GM18507 (cell line): ENCODE measurements at regions not wholly inside any gene's neighbourhood (a gene's known extent, or its start where the extent isn't known, plus 50 kb on each side); places are given as distances from the start of the nearest gene placed in this dataset.
"Not testable (repeated sequence)": the region's sequence is repeated elsewhere in the genome, so short reads cannot be mapped to it uniquely, and the experiment has no call there.

Experiments
- DNase-seq: peaks from one replicate; pipeline ENCODE4 v3.0.0; 2011; ENCODE audit warnings: low read depth; ENCODE audit not compliant: insufficient read length; ENCODE audit errors: extremely low spot score
- FAIRE-seq: peaks from 2 replicates; lab custom pipeline; 2011; peaks lifted over from hg19 to GRCh38; lab: Jason Lieb, UNC

DNA sequence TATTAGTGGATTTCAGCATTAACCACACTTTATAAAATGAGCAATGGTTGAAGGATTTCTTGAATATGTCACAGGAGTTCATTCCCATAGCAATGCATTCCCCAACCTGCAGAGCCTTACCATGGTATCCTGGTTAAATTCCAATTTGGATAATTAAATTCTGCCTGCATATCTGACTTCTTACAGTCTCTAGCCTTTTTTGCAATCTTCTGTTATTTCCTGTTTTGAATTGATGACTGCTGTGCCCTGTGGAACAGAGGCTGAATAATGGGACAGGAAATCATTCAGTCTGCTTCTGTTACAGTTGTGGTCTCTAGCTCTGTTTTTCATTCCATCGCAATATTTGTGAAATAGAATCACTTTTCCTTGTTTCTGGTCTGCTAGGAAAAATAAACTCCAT is 1823.9 kb downstream of the PLA2G4A start:
- DNase-seq (no peak), FAIRE-seq (no peak)

DNA sequence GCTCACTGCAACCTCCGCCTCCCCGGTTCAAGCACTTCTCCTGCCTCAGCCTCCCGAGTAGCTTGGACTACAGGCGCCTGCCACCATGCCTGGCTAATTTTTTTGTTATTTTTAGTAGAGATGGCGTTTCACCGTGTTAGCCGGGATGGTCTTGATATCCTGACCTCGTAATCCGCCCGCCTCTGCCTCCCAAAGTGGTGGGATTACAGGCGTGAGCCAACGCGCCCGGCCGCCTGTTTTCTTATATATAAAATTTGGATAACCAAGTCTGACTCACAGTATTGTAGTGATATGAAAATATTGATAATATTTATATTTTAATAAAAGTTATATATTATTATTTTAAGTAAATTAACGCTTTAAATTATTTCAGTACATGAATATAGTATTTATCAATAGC is 1821.7 kb downstream of the BRINP3 start:
- not testable (repeated sequence) for FAIRE-seq, DNase-seq

DNA sequence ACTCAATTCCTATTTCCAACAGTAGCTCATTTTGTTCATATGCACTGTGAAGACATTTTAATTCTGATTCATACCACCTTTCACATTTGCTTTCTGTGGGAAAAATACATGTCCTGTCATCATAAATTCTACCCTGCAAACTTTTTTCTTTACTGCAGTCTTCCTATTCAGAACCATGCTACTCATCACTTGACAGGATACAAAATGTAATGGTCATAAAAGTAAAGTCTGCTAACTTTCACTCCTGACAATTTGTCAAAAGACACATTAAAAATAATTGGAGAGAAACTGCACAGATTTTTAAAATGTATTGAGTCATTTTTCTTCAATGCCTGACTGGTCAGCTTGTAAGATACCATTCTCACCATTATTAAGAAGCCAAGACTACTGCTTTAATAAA is 1817.1 kb downstream of the BRINP3 start:
- FAIRE-seq (no peak), DNase-seq (no peak)

DNA sequence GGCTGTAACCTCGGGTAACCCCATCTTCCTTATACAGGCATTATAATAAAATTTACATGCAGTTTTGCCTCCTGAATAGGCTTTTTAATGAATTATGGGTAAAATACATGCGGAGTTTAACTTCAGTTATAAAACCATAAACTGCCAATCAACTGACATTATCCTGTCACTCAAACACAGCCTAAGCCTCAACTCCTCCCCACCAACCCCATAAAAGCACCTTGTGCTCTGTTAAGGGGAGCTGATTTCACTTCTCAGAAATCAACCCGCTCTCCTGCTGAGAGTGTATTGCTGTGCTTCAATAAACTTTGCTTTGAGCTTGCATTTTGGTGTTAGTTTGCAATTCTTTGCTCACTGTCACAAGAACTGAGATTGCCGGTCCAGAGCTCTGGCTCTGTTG is 1812.2 kb downstream of the BRINP3 start:
- FAIRE-seq (no peak), DNase-seq (no peak)

DNA sequence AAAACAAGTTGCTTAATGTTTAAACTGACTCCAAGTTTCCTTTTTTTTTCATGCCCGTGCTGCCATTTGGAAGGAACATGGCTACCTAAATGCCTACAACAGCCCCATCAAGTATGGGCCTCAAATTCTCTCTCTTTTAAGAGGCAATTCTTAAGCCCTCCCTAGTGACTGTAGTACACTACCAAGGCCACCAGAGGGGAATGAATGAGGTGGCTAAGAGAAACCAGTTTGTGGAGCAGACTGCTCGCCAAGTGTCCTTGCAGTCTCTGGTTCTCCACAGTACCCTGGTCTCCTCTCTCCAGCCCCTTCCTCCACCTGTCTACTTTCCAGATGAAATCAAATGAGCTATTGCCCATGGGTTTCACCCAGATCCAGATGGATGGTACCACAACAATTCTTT is 1809.6 kb downstream of the BRINP3 start:
- FAIRE-seq (no peak), DNase-seq (no peak)

DNA sequence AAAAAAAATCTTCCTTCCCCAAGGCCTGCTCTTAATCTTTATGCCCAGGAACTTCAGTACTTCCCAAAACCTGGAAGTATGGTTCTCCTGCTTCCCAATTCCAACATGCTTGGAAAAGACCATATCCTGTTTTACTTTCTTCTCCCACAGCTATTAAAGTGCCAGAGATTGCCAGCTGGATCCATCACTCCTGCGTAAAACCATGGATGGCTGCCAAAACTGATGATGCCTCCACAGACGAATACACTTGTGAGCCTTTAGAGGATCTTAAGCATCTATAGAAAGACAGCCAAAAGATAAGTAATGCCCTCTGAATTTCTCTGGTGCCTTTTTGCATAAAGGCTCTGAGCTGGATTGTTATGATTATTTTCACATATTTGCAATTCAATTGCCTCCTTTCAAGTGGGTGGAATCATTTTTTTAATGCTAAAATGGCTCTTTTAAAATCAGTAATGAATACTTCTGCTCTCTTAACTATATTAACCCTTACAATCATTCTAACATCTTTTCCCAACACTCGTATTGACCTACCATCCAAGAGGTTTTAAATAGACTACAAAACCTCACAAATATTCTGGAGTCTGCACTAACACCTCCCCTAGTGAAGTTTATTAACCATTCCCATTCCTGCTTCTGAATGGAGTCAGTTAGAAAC is 1807.8 kb downstream of the BRINP3 start:
- FAIRE-seq, result no peak
- no peak for DNase-seq

DNA sequence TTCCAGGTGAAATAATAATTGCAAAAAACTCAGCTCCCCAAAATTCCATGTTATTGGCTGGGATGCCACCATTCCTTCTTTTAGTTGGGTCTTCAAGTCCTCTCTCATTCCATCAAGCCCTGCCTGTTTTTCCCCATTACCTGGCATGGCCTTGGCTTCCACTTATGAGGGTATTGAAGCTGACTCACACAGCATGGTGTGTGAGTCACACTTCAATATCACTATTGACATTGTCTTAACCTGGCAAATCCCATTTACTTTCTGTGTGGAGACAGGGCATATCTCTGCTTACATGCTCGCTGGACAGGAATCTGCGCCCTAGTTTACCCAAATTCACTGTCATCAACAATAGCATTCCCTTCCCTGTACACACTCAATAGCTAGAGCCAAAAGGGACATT is 1806.8 kb downstream of the BRINP3 start:
- DNase-seq (no peak), FAIRE-seq (no peak)

DNA sequence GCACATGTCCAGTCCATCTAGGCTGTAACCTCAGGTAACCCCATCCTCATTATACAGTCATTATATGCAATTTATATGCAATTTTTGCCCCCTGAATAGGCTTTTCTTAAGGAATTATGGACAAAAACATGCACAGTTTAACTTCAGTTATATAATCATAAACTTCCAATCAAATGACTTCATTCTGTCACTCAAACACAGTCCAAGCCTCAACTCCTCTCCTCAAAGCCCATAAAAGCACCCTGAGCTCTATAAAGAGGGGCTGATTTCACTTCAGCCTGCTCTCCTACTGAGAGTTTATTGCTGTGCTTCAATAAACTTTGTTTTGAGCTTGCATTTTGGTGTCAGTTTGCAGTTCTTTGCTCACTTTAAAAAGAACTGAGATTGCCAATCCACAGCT is 1805.5 kb downstream of the BRINP3 start:
- FAIRE-seq (no peak), DNase-seq (no peak)

DNA sequence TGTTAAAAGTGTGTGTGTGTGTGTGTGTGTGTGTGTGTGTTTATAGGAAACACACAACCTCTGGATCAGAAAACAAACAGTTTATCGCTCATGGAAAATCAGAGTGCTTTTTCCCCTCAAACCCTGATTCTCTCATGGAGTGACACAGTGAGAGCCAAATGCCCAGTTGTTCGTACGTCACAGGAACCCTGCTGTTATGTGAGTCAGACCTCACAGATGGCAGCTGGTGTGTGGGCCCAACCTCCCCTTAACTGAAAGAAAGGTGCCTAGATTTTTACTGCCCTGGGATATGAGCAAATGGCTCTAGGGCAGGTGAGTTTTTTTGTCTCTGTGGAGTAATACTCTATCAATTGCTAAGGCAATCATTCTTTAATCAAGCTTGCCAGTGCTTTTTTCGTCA is 1788.1 kb downstream of the BRINP3 start:
- no peak for DNase-seq

DNA sequence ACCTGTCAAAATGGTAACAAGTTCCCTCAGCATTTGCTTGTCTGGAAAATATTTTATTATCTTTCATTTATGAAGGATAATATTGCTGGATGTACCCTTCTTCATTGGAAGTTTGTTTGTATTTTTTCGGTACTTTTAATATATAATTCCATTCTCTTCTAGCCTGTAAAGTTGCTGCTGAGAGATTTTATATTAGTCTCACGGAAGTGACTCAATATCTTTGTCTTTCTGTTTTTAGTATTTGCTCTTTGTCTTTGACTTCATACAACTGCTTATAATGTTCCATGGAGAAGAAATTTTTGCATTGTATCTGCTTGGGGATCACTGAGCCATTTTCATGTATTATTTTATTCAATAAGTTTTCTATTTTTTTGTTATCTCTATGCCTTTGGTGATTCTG is 1777.5 kb downstream of the BRINP3 start:
- DNase-seq (no peak), FAIRE-seq (no peak)

More for the DNA sequence above, 1788.1 kb downstream of the BRINP3 start:
- FAIRE-seq, result no peak

DNA sequence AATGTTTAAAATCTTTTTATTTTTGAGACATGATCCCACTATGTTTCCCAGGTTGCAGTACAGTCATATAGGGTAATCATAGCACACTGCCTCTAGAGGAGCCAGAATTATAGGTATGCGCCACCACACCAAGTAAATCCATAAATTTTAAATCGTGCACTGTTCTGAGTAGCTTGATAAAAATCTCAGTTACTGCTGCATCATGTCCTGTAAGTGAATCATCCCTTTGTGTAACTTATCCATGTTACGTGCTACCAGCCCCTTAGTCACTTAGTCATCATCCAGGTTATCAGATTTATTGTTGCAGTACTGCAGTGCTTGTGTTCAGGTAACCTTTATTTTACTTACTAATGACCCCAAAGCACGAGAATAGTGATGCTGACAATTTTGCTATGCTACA is 1770.9 kb downstream of the BRINP3 start:
- no peak for FAIRE-seq
- no peak for DNase-seq

DNA sequence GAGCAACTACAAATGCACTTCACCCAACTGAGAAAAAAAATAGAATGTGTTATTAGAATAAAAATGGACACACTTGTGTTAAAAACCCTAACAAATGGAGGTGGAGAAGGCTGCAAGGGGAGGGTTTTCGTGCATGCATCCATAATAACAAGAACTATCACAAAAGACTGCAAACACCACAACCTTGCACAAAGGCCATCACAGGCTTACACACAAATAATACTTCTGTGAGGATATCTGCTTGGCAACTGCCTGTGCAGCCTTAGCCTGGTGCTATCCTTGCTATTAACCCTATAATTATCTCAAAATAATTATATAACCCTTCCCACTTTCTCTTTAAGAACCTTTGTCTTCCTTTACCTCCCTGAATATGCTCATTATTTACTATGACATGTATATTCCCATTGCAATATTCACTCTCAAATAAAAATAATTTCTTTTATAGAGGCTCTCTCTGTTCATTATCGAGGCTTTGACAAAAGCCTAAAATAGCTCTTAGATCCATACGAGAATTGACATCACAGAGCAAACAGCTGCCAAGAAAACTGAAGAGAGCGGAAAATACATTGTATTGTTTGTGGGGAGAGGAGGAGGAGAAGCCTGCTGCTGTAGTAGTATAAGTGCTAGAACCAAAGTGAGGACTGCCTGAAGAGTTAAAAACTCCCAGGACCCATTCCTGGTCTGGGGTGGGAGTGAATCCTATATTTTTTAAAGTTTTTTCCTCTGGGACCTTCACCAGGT is 1768.7 kb downstream of the BRINP3 start:
- FAIRE-seq, result no peak
- no peak for DNase-seq

DNA sequence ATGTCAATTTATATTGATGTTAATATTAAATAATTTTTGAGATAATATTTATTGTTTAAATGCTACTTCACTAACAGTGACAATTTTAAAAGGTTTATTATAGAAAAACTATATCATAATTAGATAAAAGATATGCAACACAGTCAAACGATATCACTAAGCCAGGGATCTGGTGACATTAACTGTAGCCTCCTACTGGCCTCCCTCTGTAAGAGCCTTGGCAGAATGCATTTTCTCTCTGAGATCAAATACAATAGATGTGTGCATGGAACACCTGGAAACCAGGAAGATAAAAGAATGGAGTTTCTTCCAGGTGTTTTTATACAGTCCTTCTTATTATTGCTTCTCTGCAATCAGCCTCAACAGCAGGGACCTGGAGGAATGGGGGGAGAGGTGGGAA is 1762.1 kb downstream of the BRINP3 start:
- FAIRE-seq (no peak), DNase-seq (no peak)

DNA sequence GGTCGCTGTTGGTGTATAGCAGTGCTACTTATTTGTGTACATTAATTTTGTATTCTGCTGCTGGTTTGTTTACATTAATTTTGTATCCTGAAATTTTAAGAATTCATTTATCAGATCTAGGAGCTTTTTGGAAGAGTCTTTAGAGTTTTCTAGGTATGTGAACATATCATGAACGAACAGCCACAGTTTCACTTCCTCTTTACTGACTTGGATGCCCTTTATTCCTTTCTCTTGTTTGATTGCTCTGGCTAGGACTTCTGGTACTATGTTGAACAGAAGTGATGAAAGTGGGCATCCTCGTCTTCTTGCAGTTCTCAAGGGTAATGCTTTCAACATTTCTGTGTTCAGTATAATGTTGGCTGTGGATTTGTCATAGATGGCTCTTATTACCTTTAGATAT is 1757.9 kb downstream of the BRINP3 start:
- no peak for FAIRE-seq
- no peak for DNase-seq

DNA sequence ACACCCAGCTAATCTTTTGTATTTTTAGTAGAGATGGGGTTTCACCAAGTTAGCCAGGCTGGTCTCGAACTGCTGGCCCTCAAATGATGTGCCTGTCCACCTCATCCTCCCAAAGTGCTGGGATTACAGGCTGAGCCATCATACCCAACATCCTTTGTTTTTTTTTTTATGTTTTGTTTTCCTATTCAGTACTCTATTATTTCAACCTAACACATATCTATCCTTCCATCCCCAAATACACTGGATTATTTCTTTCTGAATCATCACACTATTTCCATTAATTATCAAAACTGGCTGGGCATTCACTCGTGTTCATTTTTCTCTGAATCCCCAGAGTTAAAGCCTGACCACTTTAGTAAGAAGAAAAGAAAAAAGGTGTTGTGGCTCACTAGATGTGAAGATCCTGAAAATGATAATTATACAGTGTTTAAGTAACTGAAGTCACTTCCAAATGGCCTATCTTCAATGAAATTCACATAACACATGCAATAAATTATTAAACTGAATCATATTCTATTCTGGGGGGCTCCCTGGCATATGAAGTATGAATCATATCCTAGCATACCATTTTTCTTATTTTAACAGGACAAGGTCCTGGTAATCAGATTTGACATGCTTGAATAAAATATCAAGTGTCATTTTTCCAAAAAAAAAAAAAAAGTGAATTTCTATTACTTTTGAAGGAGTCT is 1754.2 kb downstream of the BRINP3 start:
- DNase-seq (no peak), FAIRE-seq (no peak)

DNA sequence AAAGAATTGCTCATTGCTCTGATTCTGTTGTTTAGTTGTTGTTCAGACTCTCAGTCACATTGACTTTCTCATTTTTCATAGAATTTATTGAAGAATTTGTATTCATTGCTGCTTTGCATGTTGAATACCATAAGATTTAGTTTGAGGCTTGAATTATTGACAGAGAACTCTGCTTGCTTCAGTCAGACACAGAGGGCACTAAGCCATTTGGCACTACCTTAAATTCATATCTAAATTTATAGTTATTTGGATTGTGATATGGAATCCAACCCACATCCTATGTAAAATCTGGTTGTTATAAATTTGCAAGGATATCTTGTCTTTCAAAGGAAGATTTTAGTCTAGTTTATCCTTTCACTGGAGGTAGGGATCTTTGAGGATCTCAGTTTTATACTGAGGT is 1748.6 kb downstream of the BRINP3 start:
- FAIRE-seq (no peak), DNase-seq (no peak)

DNA sequence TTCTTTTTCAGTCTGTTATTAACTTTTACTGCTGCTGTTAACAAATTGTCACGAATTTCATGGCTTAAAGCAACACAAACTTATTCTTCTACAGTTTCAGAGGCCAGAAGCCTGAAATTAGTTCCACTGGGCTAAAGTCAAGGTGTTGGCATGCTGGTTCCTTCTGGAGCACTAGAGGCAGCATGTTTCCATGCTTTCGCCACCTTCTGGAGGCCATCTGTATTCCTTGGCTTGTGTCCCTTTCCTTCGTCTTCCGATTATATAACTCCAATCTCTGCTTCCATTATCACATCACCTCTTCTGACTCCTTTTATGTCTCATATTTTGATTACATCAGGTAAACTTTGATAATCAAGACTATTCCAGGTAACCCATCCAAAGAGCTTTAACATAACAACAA is 1742.1 kb downstream of the BRINP3 start:
- FAIRE-seq (no peak), DNase-seq (no peak)

DNA sequence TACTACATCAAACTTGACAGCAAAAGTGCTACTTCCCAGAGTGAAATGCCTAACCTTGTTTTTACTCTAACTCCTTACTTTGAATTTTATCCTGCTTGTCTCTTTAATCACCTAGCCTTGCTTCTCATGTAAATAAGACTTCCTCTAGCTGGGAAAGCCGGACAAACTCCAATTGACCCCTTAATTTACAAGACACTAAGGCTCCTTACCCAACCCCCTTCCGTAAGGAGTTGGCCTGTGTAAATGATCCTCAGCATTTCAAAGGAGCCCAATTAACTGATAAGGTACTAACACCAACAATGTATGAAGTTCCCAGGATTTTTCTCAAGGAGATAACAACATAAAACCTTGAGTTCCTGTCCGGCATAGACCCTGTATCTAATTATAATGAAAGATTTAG is 1728.4 kb downstream of the BRINP3 start:
- DNase-seq, FAIRE-seq: not testable (repeated sequence)

DNA sequence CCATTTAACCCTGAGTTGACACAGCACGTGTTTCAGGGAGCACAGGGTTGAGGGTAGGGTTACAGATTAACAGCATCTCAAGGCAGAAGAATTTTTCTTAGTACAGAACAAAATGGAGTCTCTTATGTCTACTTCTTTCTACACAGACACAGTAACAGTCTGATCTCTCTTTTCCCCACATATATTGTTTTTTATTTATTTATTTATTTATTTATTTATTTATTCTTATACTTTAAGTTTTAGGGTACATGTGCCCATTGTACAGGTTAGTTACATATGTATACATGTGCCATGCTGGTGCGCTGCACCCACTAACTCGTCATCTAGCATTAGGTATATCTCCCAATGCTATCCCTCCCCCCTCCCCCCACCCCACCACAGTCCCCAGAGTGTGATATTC is 1725.6 kb downstream of the BRINP3 start:
- DNase-seq, FAIRE-seq: not testable (repeated sequence)

DNA sequence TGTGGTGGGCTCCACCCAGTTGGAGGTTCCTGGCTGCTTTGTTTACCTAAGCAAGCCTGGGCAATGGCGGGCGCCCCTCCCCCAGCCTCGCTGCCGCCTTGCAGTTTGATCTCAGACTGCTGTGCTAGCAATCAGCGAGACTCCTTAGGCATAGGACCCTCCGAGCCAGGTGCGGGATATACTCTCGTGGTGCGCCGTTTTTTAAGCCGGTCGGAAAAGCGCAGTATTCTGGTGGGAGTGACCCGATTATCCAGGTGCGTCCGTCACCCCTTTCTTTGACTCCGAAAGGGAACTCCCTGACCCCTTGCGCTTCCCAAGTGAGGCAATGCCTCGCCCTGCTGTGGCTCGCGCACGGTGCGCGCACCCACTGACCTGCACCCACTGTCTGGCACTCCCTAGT is 1719.9 kb downstream of the BRINP3 start:
- DNase-seq, FAIRE-seq: not testable (repeated sequence)

DNA sequence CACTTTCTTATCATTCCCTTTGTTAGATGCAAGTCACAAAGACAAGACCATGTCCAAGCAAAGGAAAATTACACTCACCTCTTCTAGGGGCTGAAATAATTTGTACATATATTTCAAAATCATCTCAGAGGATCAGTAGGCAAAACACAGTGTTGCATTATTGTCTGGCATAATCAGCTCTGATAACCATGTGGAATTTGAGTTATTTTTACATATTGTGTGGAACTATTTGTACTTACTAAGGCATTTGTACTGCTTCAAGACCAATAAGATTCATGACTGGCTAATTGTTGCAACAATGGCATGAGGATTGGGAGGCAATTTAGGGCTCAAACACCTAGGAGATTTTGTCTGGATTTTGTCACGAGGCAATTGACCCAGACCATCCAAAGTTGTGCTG is 1716.4 kb downstream of the BRINP3 start:
- FAIRE-seq (no peak), DNase-seq (no peak)
